Neural crest cell (in vitro differentiated cells): ENCODE measurements at regions not wholly inside any gene's neighbourhood (a gene's known extent, or its start where the extent isn't known, plus 50 kb on each side); places are given as distances from the start of the nearest gene placed in this dataset.

Experiments
- DNase-seq: peaks from one replicate; pipeline ENCODE4 v3.0.0; 2021; ENCODE audit warnings: low read depth, mixed read lengths, low spot score
- H3K27ac Mint-ChIP-seq: one replicate; pipeline ENCODE4 v1.8.0; 2021; ENCODE audit warnings: mild to moderate bottlenecking, mixed read lengths; ENCODE audit not compliant: unreplicated experiment
- H3K27me3 Mint-ChIP-seq: 2 replicates; pipeline ENCODE4 v1.8.0; 2021; ENCODE audit warnings: low read depth, mild to moderate bottlenecking, mixed read lengths
- H3K36me3 Mint-ChIP-seq: 2 replicates; pipeline ENCODE4 v1.8.0; 2021; ENCODE audit warnings: low read depth, mild to moderate bottlenecking, mixed read lengths
- H3K4me1 Mint-ChIP-seq: 2 replicates; pipeline ENCODE4 v1.8.0; 2021; ENCODE audit warnings: mixed read lengths
- H3K4me3 Mint-ChIP-seq: one replicate; pipeline ENCODE4 v1.8.0; 2021; ENCODE audit warnings: mild to moderate bottlenecking, mixed read lengths
- H3K9me3 Mint-ChIP-seq: 2 replicates; pipeline ENCODE4 v1.8.0; 2021; ENCODE audit warnings: mixed read lengths
- CTCF ChIP-seq: fragments of 200-600 bp; sonication (generic); conservative IDR thresholded peaks from 2 replicates; pipeline ENCODE4 v1.5.0; 2021; ENCODE audit warnings: antibody characterized with exemption, mild to moderate bottlenecking

- no peak for TF ChIP-seq CTCF
- no peak for DNase-seq
- Mint-ChIP-seq H3K4me1 (no peaks in the 10 kb centered on the region), H3K9me3 (no peaks in the 10 kb centered on the region), H3K36me3 (no peaks in the 10 kb centered on the region), H3K27me3 (peaks cover 2% of the 10 kb centered on the region), H3K27ac (no peak overlapping the region), H3K4me3 (no peak overlapping the region)
These were observed 436.6 kb downstream of the SHISA9 start for GRCh38 chr16:13338044-13338443.

GRCh38 chr16:13342675-13343074 is 441.3 kb downstream of the SHISA9 start:
- TF ChIP-seq CTCF: no peak
- Mint-ChIP-seq H3K36me3 (no peaks in the 10 kb centered on the region), H3K27ac (no peak overlapping the region), H3K9me3 (peaks cover 2% of the 10 kb centered on the region), H3K4me1 (no peaks in the 10 kb centered on the region), H3K4me3 (no peak overlapping the region), H3K27me3 (peaks cover 8% of the 10 kb centered on the region)
- no peak for DNase-seq

- H3K4me3 Mint-ChIP-seq: no peak overlapping the region
- H3K27ac Mint-ChIP-seq: no peak overlapping the region
- H3K9me3 Mint-ChIP-seq: peaks cover 2% of the 10 kb centered on the region
- H3K27me3 Mint-ChIP-seq: peaks cover 8% of the 10 kb centered on the region
- no peaks in the 10 kb centered on the region for H3K36me3 Mint-ChIP-seq
- H3K4me1 Mint-ChIP-seq: no peaks in the 10 kb centered on the region
- no peak for DNase-seq
- no peak for TF ChIP-seq CTCF
These were observed 442.6 kb downstream of the SHISA9 start for GRCh38 chr16:13344001-13344400.

- no peaks in the 10 kb centered on the region for H3K4me1 Mint-ChIP-seq
- H3K4me3 Mint-ChIP-seq: no peak overlapping the region
- H3K27ac Mint-ChIP-seq: no peak overlapping the region
- H3K9me3 Mint-ChIP-seq: peaks cover 2% of the 10 kb centered on the region
- no peak for DNase-seq
- no peaks in the 10 kb centered on the region for H3K36me3 Mint-ChIP-seq
- TF ChIP-seq CTCF: no peak
- H3K27me3 Mint-ChIP-seq: peaks cover 8% of the 10 kb centered on the region
These were observed 447.0 kb downstream of the SHISA9 start for GRCh38 chr16:13348416-13348815.

GRCh38 chr16:13350000-13350399 is 448.6 kb downstream of the SHISA9 start:
- no peak for DNase-seq
- no peaks in the 10 kb centered on the region for H3K36me3 Mint-ChIP-seq
- peaks cover 2% of the 10 kb centered on the region for H3K9me3 Mint-ChIP-seq
- H3K27me3 Mint-ChIP-seq: peaks cover 6% of the 10 kb centered on the region
- no peak overlapping the region for H3K27ac Mint-ChIP-seq
- TF ChIP-seq CTCF: no peak
- H3K4me3 Mint-ChIP-seq: no peak overlapping the region
- H3K4me1 Mint-ChIP-seq: no peaks in the 10 kb centered on the region

- peaks cover 14% of the 10 kb centered on the region for H3K27me3 Mint-ChIP-seq
- no peak for DNase-seq
- H3K9me3 Mint-ChIP-seq: no peaks in the 10 kb centered on the region
- no peak for TF ChIP-seq CTCF
- H3K27ac Mint-ChIP-seq: no peak overlapping the region
- no peak overlapping the region for H3K4me3 Mint-ChIP-seq
- no peaks in the 10 kb centered on the region for H3K36me3 Mint-ChIP-seq
- H3K4me1 Mint-ChIP-seq: no peaks in the 10 kb centered on the region
These were observed 449.8 kb downstream of the SHISA9 start for GRCh38 chr16:13351181-13351580.
